B cell (primary cell): ENCODE measurements at regions not wholly inside any gene's neighbourhood (a gene's known extent, or its start where the extent isn't known, plus 50 kb on each side); places are given as distances from the start of the nearest gene placed in this dataset.

ENCODE experiments used
- ATAC-seq: fragments of 200-7000 bp; cut with Tn5 transposase; one replicate; pipeline ENCODE4 v1.10.0; 2021; ENCODE audit warnings: low read depth, mild to moderate bottlenecking, moderate number of reproducible peaks, moderate library complexity
- CTCF ChIA-PET: fragments of 350-600 bp; sonication (Branson Sonifier 250); formaldehyde crosslinking; loops from one replicate; lab custom pipeline; 2021; ENCODE audit warnings: antibody characterized with exemption, inconsistent platforms; lab: Charles Lee
- POLR2A ChIA-PET: fragments of 350-600 bp; sonication (Branson Sonifier 250); formaldehyde crosslinking; loops from one replicate; lab custom pipeline; 2021; ENCODE audit warnings: antibody characterized with exemption; lab: Charles Lee
- DNase-seq: peaks from one replicate; pipeline ENCODE4 v3.0.0; 2013
- H2AFZ ChIP-seq: 2 replicates; pipeline ENCODE4 v1.6.1; 2012; ENCODE audit warnings: mild to moderate bottlenecking, low read depth, low read length; ENCODE audit not compliant: insufficient read depth, poor library complexity, severe bottlenecking
- H3K27ac ChIP-seq, 2 donors: 1 replicate in 1 of 2; 2 replicates in 1 of 2; pipeline ENCODE4 v1.5.1; 2012 to 2013; ENCODE audit warnings: low read length in 2 of 2, mild to moderate bottlenecking in 2 of 2, moderate library complexity in 1 of 2
- H3K27me3 ChIP-seq, 4 experiments: fragments of 200-600 bp in 1 of 4; sonication (generic) in 1 of 4; replicated peaks in 1 of 4; 1 replicate in 2 of 4; 2 replicates in 2 of 4; pipeline versions ENCODE4 v1.6.1 to v1.7.0; 2013 to 2016; ENCODE audit warnings: low read length in 3 of 4, mild to moderate bottlenecking in 2 of 4, mixed read lengths in 1 of 4, moderate library complexity in 1 of 4; ENCODE audit not compliant: insufficient read depth in 4 of 4, control insufficient read depth in 3 of 4; ENCODE audit errors: control extremely low read depth in 1 of 4
- H3K36me3 ChIP-seq, 2 experiments: replicated peaks in 1 of 2; 1 replicate in 1 of 2; 2 replicates in 1 of 2; pipeline versions ENCODE4 v1.6.1 to v1.7.1; 2013; ENCODE audit warnings: low read length in 1 of 2; ENCODE audit not compliant: insufficient read depth in 2 of 2, control insufficient read depth in 1 of 2; ENCODE audit errors: control extremely low read depth in 1 of 2, extremely low read depth in 1 of 2
- H3K4me1 ChIP-seq, 2 donors: fragments of 200-600 bp in 1 of 2; sonication (generic) in 1 of 2; 1 replicate in 1 of 2; 2 replicates in 1 of 2; pipeline versions ENCODE4 v1.5.1 to v1.6.1; 2013 to 2017; ENCODE audit warnings: low read length in 2 of 2; ENCODE audit not compliant: control insufficient read depth in 2 of 2, insufficient read depth in 2 of 2
- H3K4me2 ChIP-seq: replicated peaks from 2 replicates; pipeline ENCODE3; 2012; ENCODE audit warnings: mild to moderate bottlenecking, low read depth, low read length; ENCODE audit not compliant: poor library complexity, severe bottlenecking
- H3K4me3 ChIP-seq, 5 experiments: fragments of 200-600 bp in 1 of 5; sonication (generic) in 1 of 5; 1 replicate in 3 of 5; 2 replicates in 2 of 5; pipeline versions ENCODE4 v1.5.1 to v1.7.0; 2011 to 2016; ENCODE audit warnings: low read length in 4 of 5, mild to moderate bottlenecking in 4 of 5, low read depth in 2 of 5, control low read depth in 1 of 5, moderate library complexity in 1 of 5; ENCODE audit not compliant: insufficient read depth in 1 of 5; ENCODE audit errors: control extremely low read depth in 1 of 5, extremely low read depth in 1 of 5
- H3K79me2 ChIP-seq: fragments of 200-600 bp; sonication (generic); one replicate; pipeline ENCODE4 v1.6.0; 2016; ENCODE audit warnings: low read length; ENCODE audit not compliant: control insufficient read depth, insufficient read depth
- H3K9ac ChIP-seq: fragments of 200-600 bp; sonication (generic); 2 replicates; pipeline ENCODE4 v1.6.1; 2017; ENCODE audit warnings: mild to moderate bottlenecking, low read length, moderate library complexity
- H3K9me3 ChIP-seq, 3 donors: one replicate each; pipeline versions ENCODE4 v1.6.1 to v1.7.1; 2013; ENCODE audit warnings: low read length in 2 of 3; ENCODE audit not compliant: control insufficient read depth in 2 of 3, insufficient read depth in 1 of 3; ENCODE audit errors: control extremely low read depth in 1 of 3
- H4K20me1 ChIP-seq: 2 replicates; pipeline ENCODE4 v1.6.0; 2012; ENCODE audit warnings: mild to moderate bottlenecking, low read length; ENCODE audit not compliant: insufficient read depth, control insufficient read depth, poor library complexity, severe bottlenecking
- H3K27ac Mint-ChIP-seq: one replicate; pipeline ENCODE4 v1.8.0; 2021; ENCODE audit warnings: mixed read lengths
- H3K27me3 Mint-ChIP-seq: one replicate; pipeline ENCODE4 v1.8.0; 2021; ENCODE audit warnings: mixed read lengths
- H3K4me1 Mint-ChIP-seq: one replicate; pipeline ENCODE4 v1.8.0; 2021; ENCODE audit warnings: mixed read lengths
- H3K4me3 Mint-ChIP-seq: one replicate; pipeline ENCODE4 v1.8.0; 2021; ENCODE audit warnings: mixed read lengths
- H3K9me3 Mint-ChIP-seq: one replicate; pipeline ENCODE4 v1.8.0; 2022; ENCODE audit warnings: mixed read lengths; ENCODE audit not compliant: insufficient read depth
- CTCF ChIP-seq: fragments of 200-600 bp; IDR thresholded peaks from one replicate; pipeline ENCODE4 v1.8.0; 2022; ENCODE audit warnings: antibody characterized with exemption, mild to moderate bottlenecking
- EZH2 ChIP-seq: IDR thresholded peaks from 2 replicates; pipeline ENCODE4 v1.6.1; 2012; ENCODE audit warnings: borderline replicate concordance, low read depth, mild to moderate bottlenecking, moderate library complexity, low read length; ENCODE audit not compliant: insufficient read depth, poor library complexity, severe bottlenecking
- WGBS: methylation state at CpG from one replicate; pipeline ENCODE4 v1.1.5; 2013; ENCODE audit warnings: missing lambda C conversion rate; ENCODE audit not compliant: insufficient coverage; 5-methylcytosine and 5-hydroxymethylcytosine counted together
- intact Hi-C: fragments of 100-400 bp; cut with micrococcal nuclease; formaldehyde crosslinking; loops from one replicate; pipeline ENCODE4 v1.10.0; 2022

DNA sequence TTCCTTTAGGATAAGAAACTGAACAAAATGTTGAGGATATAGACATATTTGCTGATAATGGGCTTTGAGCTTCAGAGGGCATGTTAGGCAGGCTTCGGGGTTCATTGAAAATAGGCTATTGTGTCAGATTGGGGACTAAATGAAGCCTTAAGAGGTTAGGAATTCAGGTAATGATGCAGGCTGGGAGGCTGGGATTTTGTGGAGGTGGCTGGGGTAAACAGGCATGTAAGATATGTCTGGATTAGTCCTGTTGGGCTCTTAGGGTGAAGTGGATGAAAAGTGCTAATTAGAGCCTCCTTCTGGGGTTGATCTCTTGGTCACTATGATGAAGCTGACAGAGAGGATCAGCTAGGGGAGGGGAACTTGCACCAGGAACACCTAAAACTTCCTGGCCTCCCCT lies 80.2 kb upstream of the ESX1 start:
- POLR2A ChIA-PET, result no interaction called here
- H3K4me3 ChIP-seq, result no peak overlapping the region
- H3K27ac Mint-ChIP-seq, result no peak overlapping the region

DNA sequence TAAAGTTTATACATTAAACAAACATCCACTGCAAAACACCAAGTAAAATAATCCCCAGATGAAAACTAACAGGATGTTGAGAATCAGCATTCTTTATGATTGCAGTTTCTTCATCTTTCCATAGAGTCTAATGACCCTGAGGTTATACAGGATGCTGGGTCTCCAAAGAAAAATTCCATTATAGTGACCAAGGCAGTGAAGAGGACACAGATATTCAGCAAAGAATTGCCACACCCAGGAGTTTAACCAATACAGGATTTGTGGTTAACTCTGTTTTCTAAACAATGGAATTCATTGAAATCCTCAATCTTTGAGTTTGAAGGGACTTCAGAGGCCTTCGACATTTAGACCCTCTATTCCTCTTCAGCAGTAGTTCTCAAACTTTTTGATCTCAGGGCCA lies 76.2 kb upstream of the ESX1 start:
- no peak overlapping the region for H3K9ac ChIP-seq
- H3K27me3 Mint-ChIP-seq, result peaks cover 3% of the 10 kb centered on the region
- no peaks in the 10 kb centered on the region for H3K4me1 Mint-ChIP-seq
- DNase-seq (no peak), ATAC-seq (no peak)
- no peak overlapping the region for H3K4me3 Mint-ChIP-seq
- no peak overlapping the region for H3K27ac ChIP-seq
- no peaks in the 10 kb centered on the region for H3K9me3 ChIP-seq
- H4K20me1 ChIP-seq, result no peaks in the 10 kb centered on the region
- POLR2A ChIA-PET, result no interaction called here
- H3K79me2 ChIP-seq, result no peaks in the 10 kb centered on the region
- no peaks in the 10 kb centered on the region for H3K9me3 Mint-ChIP-seq
- no peak for TF ChIP-seq EZH2
- TF ChIP-seq CTCF, result no peak
- intact Hi-C loops, result no loop called here
- no peaks in the 10 kb centered on the region for H3K4me1 ChIP-seq
- no peak overlapping the region for H3K4me3 ChIP-seq
- no peak overlapping the region for H3K4me2 ChIP-seq
- no peak overlapping the region for H3K27ac Mint-ChIP-seq
- no peaks in the 10 kb centered on the region for H3K36me3 ChIP-seq
- H3K27me3 ChIP-seq, result no peaks in the 10 kb centered on the region
- H2AFZ ChIP-seq, result no peak overlapping the region
- CTCF ChIA-PET, result no interaction called here
- no CpG with 5 or more reads among the region's 1 CpG for WGBS

More for the DNA sequence above, 80.2 kb upstream of the ESX1 start:
- no peaks in the 10 kb centered on the region for H3K4me1 ChIP-seq
- H3K27me3 ChIP-seq, result no peaks in the 10 kb centered on the region
- no peaks in the 10 kb centered on the region for H3K9me3 ChIP-seq
- intact Hi-C loops, result no loop called here
- no peak for TF ChIP-seq CTCF
- TF ChIP-seq EZH2, result no peak
- H3K9me3 Mint-ChIP-seq, result no peaks in the 10 kb centered on the region
- H3K9ac ChIP-seq, result no peak overlapping the region
- no peaks in the 10 kb centered on the region for H3K79me2 ChIP-seq
- no peaks in the 10 kb centered on the region for H3K4me1 Mint-ChIP-seq
- DNase-seq (no peak), ATAC-seq (no peak)
- CTCF ChIA-PET, result no interaction called here
- H3K4me2 ChIP-seq, result no peak overlapping the region
- no peak overlapping the region for H2AFZ ChIP-seq
- H3K27ac ChIP-seq, result no peak overlapping the region
- H3K36me3 ChIP-seq, result no peaks in the 10 kb centered on the region
- WGBS, result 86% methylated on average over 1 of the region's 1 CpG
- no peaks in the 10 kb centered on the region for H3K27me3 Mint-ChIP-seq
- no peak overlapping the region for H3K4me3 Mint-ChIP-seq
- H4K20me1 ChIP-seq, result no peaks in the 10 kb centered on the region
